Left ventricle myocardium inferior (tissue), 1 donor: ENCODE measurements at regions not wholly inside any gene's neighbourhood (a gene's known extent, or its start where the extent isn't known, plus 50 kb on each side); places are given as distances from the start of the nearest gene placed in this dataset.

Experiments
- DNase-seq: peaks from one replicate; pipeline ENCODE4 v3.0.0-alpha.2; 2020
- H3K27ac ChIP-seq: fragments of 200-600 bp; replicated peaks from 2 replicates; pipeline ENCODE4 v1.8.0; 2021
- H3K27me3 ChIP-seq: fragments of 200-600 bp; 2 replicates; pipeline ENCODE4 v1.8.0; 2021; ENCODE audit warnings: low read depth
- H3K36me3 ChIP-seq: fragments of 200-600 bp; 2 replicates; pipeline ENCODE4 v1.8.0; 2021
- H3K4me1 ChIP-seq: fragments of 200-600 bp; 2 replicates; pipeline ENCODE4 v1.8.0; 2021
- H3K4me3 ChIP-seq: fragments of 200-600 bp; 2 replicates; pipeline ENCODE4 v1.8.0; 2021; ENCODE audit warnings: mild to moderate bottlenecking, moderate library complexity
- H3K9me3 ChIP-seq: fragments of 200-600 bp; replicated peaks from 2 replicates; pipeline ENCODE4 v1.8.0; 2021
- intact Hi-C: fragments of 100-400 bp; cut with micrococcal nuclease; formaldehyde crosslinking; loops from one replicate; pipeline ENCODE4 v1.11.0; 2022
- TF ChIP-seq, protein P1 (sequence below): fragments of 200-600 bp; IDR thresholded peaks from 2 replicates; pipeline ENCODE4 v1.8.0; 2021; ENCODE audit warnings: antibody characterized with exemption, mild to moderate bottlenecking, borderline replicate concordance
- donor health status: DM: no; HTN: yes; CAD: no; lungs with severe emphysema.

DNA sequence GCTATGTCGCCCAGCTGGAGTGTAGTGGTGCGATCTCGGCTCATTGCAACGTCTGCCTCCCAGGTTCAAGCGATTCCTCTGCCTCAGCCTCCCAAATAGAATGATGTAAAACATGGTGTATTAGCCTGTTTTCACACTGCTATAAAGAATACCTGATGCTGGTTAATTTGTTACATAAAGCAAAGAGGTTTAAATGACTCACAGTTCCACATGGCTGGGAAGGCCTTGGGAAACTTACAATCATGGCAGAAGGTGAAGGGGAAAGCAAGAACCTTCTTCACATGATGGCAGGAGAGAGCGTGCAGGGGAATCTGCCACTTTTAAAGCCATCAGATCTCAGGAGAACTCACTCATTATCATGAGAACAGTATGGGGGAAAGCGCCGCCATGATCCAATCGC, 1191.8 kb downstream of the ARAP2 start:
- Histone ChIP-seq H3K4me3 (no peak overlapping the region), H3K4me1 (no peaks in the 10 kb centered on the region), H3K27me3 (no peaks in the 10 kb centered on the region), H3K36me3 (no peaks in the 10 kb centered on the region), H3K9me3 (peaks cover 10% of the 10 kb centered on the region), H3K27ac (no peak overlapping the region)
- DNase-seq: no peak
- intact Hi-C loops: no loop called here
- TF ChIP-seq, protein P1, sequence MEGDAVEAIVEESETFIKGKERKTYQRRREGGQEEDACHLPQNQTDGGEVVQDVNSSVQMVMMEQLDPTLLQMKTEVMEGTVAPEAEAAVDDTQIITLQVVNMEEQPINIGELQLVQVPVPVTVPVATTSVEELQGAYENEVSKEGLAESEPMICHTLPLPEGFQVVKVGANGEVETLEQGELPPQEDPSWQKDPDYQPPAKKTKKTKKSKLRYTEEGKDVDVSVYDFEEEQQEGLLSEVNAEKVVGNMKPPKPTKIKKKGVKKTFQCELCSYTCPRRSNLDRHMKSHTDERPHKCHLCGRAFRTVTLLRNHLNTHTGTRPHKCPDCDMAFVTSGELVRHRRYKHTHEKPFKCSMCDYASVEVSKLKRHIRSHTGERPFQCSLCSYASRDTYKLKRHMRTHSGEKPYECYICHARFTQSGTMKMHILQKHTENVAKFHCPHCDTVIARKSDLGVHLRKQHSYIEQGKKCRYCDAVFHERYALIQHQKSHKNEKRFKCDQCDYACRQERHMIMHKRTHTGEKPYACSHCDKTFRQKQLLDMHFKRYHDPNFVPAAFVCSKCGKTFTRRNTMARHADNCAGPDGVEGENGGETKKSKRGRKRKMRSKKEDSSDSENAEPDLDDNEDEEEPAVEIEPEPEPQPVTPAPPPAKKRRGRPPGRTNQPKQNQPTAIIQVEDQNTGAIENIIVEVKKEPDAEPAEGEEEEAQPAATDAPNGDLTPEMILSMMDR: no peak

DNA sequence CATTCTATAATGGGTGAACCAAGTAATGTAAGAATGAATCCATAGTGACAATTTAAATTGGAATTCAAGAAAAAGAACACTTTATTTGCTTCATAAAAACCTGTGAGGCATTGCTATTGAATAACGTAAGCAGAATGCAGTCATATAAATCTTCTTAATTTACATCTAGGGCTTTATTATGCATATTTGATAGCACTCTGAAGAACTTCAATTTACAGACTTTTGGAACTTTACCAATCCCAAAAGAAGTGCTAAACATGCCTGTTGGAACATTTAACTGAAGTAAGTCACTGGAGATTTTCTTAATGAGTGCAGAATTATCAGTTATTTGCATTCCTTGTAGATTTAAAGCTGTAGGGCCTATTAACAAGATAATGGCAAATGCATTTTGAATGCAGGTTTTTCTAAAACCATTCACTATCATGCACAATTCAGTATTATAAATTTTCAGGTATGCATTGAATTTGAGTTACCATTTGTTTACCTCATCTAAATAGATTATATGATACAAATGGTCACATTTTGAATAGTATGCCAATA, 1181.2 kb downstream of the ARAP2 start:
- intact Hi-C loops: no loop called here
- Histone ChIP-seq H3K9me3 (no peaks in the 10 kb centered on the region), H3K4me1 (no peaks in the 10 kb centered on the region), H3K27me3 (no peaks in the 10 kb centered on the region), H3K36me3 (no peaks in the 10 kb centered on the region), H3K4me3 (no peak overlapping the region), H3K27ac (no peak overlapping the region)
- DNase-seq: no peak
- TF ChIP-seq, protein P1: no peak

DNA sequence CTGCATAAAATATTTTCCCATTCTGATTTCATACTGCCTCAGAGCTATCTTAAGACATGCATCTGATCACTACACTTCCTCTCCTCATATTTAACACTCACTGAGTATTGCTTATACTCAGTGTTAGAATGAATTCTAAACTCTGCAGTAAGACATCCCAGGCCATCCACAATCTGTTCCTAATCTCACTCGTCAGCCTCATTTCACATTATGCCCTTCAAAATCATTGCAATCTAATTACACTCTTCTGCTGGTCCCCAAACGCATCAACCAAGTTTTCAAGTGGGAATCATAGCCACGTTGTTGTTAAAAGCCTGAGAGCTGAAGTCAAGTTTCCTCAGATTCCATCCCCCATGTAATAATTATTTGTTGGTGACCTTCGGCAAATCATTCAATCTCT, 1177.9 kb downstream of the ARAP2 start:
- no peaks in the 10 kb centered on the region for H3K9me3 ChIP-seq
- no peak for DNase-seq
- TF ChIP-seq, protein P1: no peak
- H3K36me3 ChIP-seq: no peaks in the 10 kb centered on the region
- H3K4me3 ChIP-seq: no peak overlapping the region
- H3K4me1 ChIP-seq: no peaks in the 10 kb centered on the region
- no peaks in the 10 kb centered on the region for H3K27me3 ChIP-seq
- intact Hi-C loops: no loop called here
- H3K27ac ChIP-seq: no peak overlapping the region

DNA sequence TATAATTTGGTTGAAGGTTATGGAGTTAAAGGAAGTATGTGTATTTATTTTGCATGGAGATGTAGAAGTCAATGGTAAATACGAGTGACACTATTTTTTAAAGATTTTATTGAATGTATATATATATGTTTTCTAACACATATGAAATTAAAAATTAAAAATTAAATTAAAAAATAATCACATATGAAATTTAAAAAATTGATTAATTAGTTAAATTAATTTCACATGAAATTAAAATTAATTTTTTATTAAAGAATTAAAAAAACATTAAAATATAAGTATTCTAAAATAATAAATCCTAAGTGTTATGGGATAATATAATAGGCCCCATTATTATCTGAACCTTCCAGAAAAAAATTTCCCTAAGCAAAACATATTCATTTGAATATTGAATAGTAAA, 1163.5 kb downstream of the ARAP2 start:
- no peaks in the 10 kb centered on the region for H3K4me1 ChIP-seq
- no peak overlapping the region for H3K27ac ChIP-seq
- H3K4me3 ChIP-seq: no peak overlapping the region
- no peaks in the 10 kb centered on the region for H3K36me3 ChIP-seq
- intact Hi-C loops: no loop called here
- TF ChIP-seq, protein P1: no peak
- no peak for DNase-seq
- no peaks in the 10 kb centered on the region for H3K9me3 ChIP-seq
- H3K27me3 ChIP-seq: no peaks in the 10 kb centered on the region

DNA sequence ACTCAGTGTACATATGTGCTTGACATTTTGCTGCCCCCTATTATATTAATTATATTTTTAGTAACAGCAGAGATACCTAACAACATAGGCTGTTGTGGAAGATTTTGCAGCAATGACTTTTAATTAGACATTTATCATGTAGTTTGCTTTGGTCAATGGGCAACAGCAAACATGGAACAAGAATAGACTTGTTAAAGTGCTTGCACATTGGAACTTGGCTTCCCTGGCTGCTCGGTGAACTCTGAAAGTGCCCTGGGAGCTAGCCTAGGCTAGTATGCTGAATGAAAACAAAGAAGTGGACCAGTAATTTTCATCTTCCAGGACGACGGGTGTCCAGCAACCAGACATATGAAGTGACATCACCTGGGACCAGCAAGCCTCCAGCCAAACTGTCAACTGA, 1157.1 kb downstream of the ARAP2 start:
- H3K36me3 ChIP-seq: no peaks in the 10 kb centered on the region
- no peak overlapping the region for H3K27ac ChIP-seq
- H3K4me1 ChIP-seq: no peaks in the 10 kb centered on the region
- H3K4me3 ChIP-seq: no peak overlapping the region
- TF ChIP-seq, protein P1: no peak
- no peaks in the 10 kb centered on the region for H3K9me3 ChIP-seq
- no peak for DNase-seq
- intact Hi-C loops: no loop called here
- H3K27me3 ChIP-seq: no peaks in the 10 kb centered on the region
